ENCODE measurements at regions not wholly inside any gene's neighbourhood (a gene's known extent, or its start where the extent isn't known, plus 50 kb on each side); places are given as distances from the start of the nearest gene placed in this dataset.
"Not testable (repeated sequence)": the region's sequence is repeated elsewhere in the genome, so short reads cannot be mapped to it uniquely, and the experiment has no call there.

GRCh38 chr5:92544036-92544435, 1037.0 kb downstream of the NR2F1-AS1 start:
- DNase-seq = no peak

- no peak for DNase-seq
Observed at GRCh38 chr5:92543201-92543600, 1037.8 kb downstream of the NR2F1-AS1 start.

- not testable (repeated sequence) for DNase-seq
Observed at GRCh38 chr5:92542017-92542416, 1039.0 kb downstream of the NR2F1-AS1 start.

- no peak for DNase-seq
Observed at GRCh38 chr5:92527311-92528078, 1053.5 kb downstream of the NR2F1-AS1 start.

- no peak for DNase-seq
Observed at GRCh38 chr5:92525131-92525530, 1055.9 kb downstream of the NR2F1-AS1 start.

- DNase-seq = no peak
Observed at GRCh38 chr5:92519811-92520632, 1061.0 kb downstream of the NR2F1-AS1 start.

- DNase-seq = no peak
Observed at GRCh38 chr5:92518318-92518904, 1062.6 kb downstream of the NR2F1-AS1 start.

GRCh38 chr5:92514896-92515295, 1066.1 kb downstream of the NR2F1-AS1 start:
- no peak for DNase-seq

GRCh38 chr5:92513067-92513466, 1068.0 kb downstream of the NR2F1-AS1 start:
- no peak for DNase-seq

GRCh38 chr5:92508271-92508670, 1072.7 kb downstream of the NR2F1-AS1 start:
- DNase-seq = no peak

GRCh38 chr5:92505925-92506324, 1075.1 kb downstream of the NR2F1-AS1 start:
- DNase-seq = no peak

- no peak for DNase-seq
Observed at GRCh38 chr5:92505145-92505544, 1075.9 kb downstream of the NR2F1-AS1 start.

- no peak for DNase-seq
Observed at GRCh38 chr5:92504346-92504745, 1076.7 kb downstream of the NR2F1-AS1 start.

- no peak for DNase-seq
Observed at GRCh38 chr5:92500752-92501151, 1080.3 kb downstream of the NR2F1-AS1 start.

GRCh38 chr5:92496545-92496944, 1084.5 kb downstream of the NR2F1-AS1 start:
- DNase-seq = no peak

- DNase-seq = no peak
Observed at GRCh38 chr5:92494508-92494907, 1086.5 kb downstream of the NR2F1-AS1 start.

GRCh38 chr5:92492908-92493307, 1088.1 kb downstream of the NR2F1-AS1 start:
- DNase-seq = no peak

- DNase-seq = no peak
Observed at GRCh38 chr5:92484484-92484883, 1096.5 kb downstream of the NR2F1-AS1 start.

GRCh38 chr5:92472981-92473566, 1090.0 kb upstream of the ARRDC3 start:
- DNase-seq = no peak

- no peak for DNase-seq
Observed at GRCh38 chr5:92471861-92472260, 1088.7 kb upstream of the ARRDC3 start.

- DNase-seq = no peak
Observed at GRCh38 chr5:92470770-92471169, 1087.7 kb upstream of the ARRDC3 start.

GRCh38 chr5:92468295-92468694, 1085.2 kb upstream of the ARRDC3 start:
- no peak for DNase-seq

GRCh38 chr5:92467695-92468094, 1084.6 kb upstream of the ARRDC3 start:
- no peak for DNase-seq
